LNCaP clone FGC (cell line): ENCODE measurements at regions not wholly inside any gene's neighbourhood (a gene's known extent, or its start where the extent isn't known, plus 50 kb on each side); places are given as distances from the start of the nearest gene placed in this dataset.

Experiments used
- DNase-seq: peaks from one replicate; pipeline ENCODE4 v3.0.0-alpha.2; 2011; ENCODE audit warnings: low read depth
- H3K4me3 ChIP-seq: 2 replicates; pipeline ENCODE4 v1.5.1; 2011; ENCODE audit warnings: mild to moderate bottlenecking, low read depth, low read length, control low read depth
- TF ChIP-seq, protein P1 (sequence below): IDR thresholded peaks from 2 replicates; pipeline ENCODE4 v1.5.1; 2012; ENCODE audit warnings: mild to moderate bottlenecking; ENCODE audit not compliant: control insufficient read depth, insufficient read depth; ENCODE audit errors: extremely low read depth

DNA sequence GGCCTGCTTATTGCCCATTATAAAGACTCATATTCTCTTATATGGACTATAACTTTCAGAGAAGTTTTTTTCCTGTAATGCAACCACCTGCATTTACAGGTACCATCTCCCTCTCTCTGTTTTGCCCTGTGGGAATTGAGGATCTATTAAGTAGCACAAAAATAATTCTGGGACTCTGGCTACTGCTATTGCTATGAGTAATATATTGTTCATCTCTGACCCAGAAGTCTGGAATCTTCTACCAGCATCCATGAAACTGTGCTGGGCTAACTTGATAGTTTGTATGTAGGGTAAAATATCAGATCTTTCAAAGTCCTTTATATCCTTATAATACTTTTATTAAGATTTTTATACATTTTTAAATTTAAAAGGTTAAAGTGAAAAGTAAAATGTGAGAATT, 607.2 kb downstream of the EFNA5 start:
- H3K4me3 ChIP-seq, result no peak overlapping the region
- no peak for DNase-seq
- TF ChIP-seq, protein P1, sequence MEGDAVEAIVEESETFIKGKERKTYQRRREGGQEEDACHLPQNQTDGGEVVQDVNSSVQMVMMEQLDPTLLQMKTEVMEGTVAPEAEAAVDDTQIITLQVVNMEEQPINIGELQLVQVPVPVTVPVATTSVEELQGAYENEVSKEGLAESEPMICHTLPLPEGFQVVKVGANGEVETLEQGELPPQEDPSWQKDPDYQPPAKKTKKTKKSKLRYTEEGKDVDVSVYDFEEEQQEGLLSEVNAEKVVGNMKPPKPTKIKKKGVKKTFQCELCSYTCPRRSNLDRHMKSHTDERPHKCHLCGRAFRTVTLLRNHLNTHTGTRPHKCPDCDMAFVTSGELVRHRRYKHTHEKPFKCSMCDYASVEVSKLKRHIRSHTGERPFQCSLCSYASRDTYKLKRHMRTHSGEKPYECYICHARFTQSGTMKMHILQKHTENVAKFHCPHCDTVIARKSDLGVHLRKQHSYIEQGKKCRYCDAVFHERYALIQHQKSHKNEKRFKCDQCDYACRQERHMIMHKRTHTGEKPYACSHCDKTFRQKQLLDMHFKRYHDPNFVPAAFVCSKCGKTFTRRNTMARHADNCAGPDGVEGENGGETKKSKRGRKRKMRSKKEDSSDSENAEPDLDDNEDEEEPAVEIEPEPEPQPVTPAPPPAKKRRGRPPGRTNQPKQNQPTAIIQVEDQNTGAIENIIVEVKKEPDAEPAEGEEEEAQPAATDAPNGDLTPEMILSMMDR, result no peak

DNA sequence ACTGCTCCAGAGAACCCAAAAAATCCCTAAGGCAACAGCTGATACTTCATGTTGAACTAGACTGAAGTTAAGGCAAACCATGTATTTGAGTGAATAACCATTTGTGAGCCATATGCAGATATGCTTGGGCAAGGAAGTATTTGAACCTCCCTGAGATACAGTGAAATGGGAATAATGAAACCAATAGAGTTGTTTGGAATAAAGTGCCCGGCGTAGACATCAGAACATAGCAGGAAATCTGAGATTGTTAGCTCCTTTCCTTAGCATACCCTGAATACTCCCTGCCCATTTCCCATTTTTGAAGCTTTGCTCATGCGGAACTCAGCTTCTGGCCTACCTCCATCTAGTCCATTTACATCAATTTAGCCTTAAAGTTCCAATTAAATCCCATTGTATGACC, 611.9 kb downstream of the EFNA5 start:
- DNase-seq, result no peak
- no peak overlapping the region for H3K4me3 ChIP-seq
- TF ChIP-seq, protein P1, result no peak

DNA sequence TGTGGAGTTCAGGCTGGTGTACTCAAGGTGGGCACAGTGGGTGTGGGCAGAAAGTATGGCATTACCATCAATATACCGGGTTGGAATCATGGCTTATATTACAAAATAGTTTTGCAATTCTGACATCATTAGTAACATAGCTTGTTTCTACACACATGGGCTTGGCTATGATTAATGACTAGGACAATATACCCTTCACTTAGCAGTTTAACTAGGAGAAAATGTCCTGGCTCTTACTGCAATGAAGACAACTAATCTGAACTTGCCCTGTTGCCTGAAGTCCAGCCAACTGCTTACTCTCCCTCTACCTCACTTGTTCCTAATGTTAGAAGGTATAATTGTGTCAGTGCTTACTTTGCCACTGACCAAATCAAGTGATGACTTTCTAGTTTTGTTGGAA, 612.5 kb downstream of the EFNA5 start:
- TF ChIP-seq, protein P1, result no peak
- DNase-seq, result no peak
- no peak overlapping the region for H3K4me3 ChIP-seq

- no peak for DNase-seq
- H3K4me3 ChIP-seq, result no peak overlapping the region
- TF ChIP-seq, protein P1, result no peak
Observed at GRCh38 chr5:107056278-107056677, 614.5 kb downstream of the EFNA5 start.

- no peak overlapping the region for H3K4me3 ChIP-seq
- TF ChIP-seq, protein P1, result no peak
- DNase-seq, result peak; percentile 59
Observed at GRCh38 chr5:107047048-107047447, 623.7 kb downstream of the EFNA5 start.

- TF ChIP-seq, protein P1, result no peak
- DNase-seq, result no peak
- no peak overlapping the region for H3K4me3 ChIP-seq
Observed at GRCh38 chr5:107043665-107044064, 627.1 kb downstream of the EFNA5 start.

DNA sequence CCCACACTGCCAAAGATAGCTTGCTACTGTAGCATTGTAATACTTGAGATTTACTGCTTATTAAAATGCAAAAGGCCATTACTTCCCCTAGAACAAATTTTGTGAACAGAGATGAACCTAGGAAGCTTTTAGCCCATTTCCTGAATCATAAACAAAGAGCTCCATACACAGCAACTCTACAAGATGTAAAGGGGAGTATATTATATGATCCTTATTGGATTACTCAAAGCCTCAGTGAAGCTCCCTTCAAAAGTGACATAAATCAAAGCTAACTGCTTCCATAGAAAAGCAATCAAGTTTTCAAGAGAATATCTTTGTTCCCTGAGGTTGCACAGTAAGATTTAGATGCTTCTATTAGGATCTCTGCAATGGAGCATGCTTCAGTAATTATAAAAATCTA, 629.8 kb downstream of the EFNA5 start:
- no peak for DNase-seq
- TF ChIP-seq, protein P1, result no peak
- no peak overlapping the region for H3K4me3 ChIP-seq
